A549 (cell line): ENCODE measurements at regions not wholly inside any gene's neighbourhood (a gene's known extent, or its start where the extent isn't known, plus 50 kb on each side); places are given as distances from the start of the nearest gene placed in this dataset.

Experiments
- ATAC-seq, 2 experiments: fragments of 200-7000 bp in 1 of 2; fragments of >200 bp in 1 of 2; cut with Nextera tagmentation in 1 of 2; cut with Tn5 transposase in 1 of 2; 3 replicates each; pipeline versions ENCODE4 v1.8.0 to v1.9.1; 2018 to 2020; ENCODE audit warnings: mild to moderate bottlenecking in 1 of 2, moderate library complexity in 1 of 2
- CTCF ChIA-PET: fragments of 300-600 bp; sonication (Branson Sonifier 250); formaldehyde crosslinking; extraction: SDS; loops from one replicate; lab custom pipeline; 2021; ENCODE audit warnings: antibody characterized with exemption, inconsistent platforms; lab: Yijun Ruan, JAX
- POLR2A ChIA-PET: fragments of 350-600 bp; formaldehyde crosslinking; extraction: SDS; loops from one replicate; lab custom pipeline; 2021; ENCODE audit warnings: antibody characterized with exemption, inconsistent platforms; lab: Yijun Ruan, JAX
- DNase-seq, 2 experiments: peaks; one replicate each; pipeline versions ENCODE4 v3.0.0 to v3.0.0-alpha.2; 2011 to 2016; ENCODE audit warnings: low read depth in 1 of 2, low spot score in 1 of 2
- FAIRE-seq: peaks from 2 replicates; lab custom pipeline; 2011; peaks lifted over from hg19 to GRCh38; lab: Jason Lieb, UNC
- H3K27ac ChIP-seq, 2 experiments: fragments of >200 bp; sonication (Bioruptor Twin); formaldehyde crosslinking; 3 replicates each; pipeline ENCODE4 v1.5.1; 2016 to 2017
- H3K4me1 ChIP-seq: fragments of >200 bp; sonication (Bioruptor Twin); formaldehyde crosslinking; 3 replicates; pipeline ENCODE4 v1.6.1; 2016
- H3K4me2 ChIP-seq: fragments of >200 bp; sonication (Bioruptor Twin); formaldehyde crosslinking; 3 replicates; pipeline ENCODE4 v1.6.1; 2016
- H3K4me3 ChIP-seq: fragments of >200 bp; sonication (Bioruptor Twin); formaldehyde crosslinking; 3 replicates; pipeline ENCODE4 v1.5.1; 2016
- H3K9me3 ChIP-seq: fragments of >200 bp; sonication (Bioruptor Twin); formaldehyde crosslinking; 3 replicates; pipeline ENCODE4 v1.6.1; 2016
- BHLHE40 ChIP-seq: IDR thresholded peaks from 2 replicates; pipeline ENCODE4 v1.6.1; 2012; ENCODE audit warnings: low read depth, low read length, inconsistent platforms
- CBX2 ChIP-seq: fragments of 200-600 bp; sonication (generic); IDR thresholded peaks from 2 replicates; pipeline ENCODE4 v1.6.1; 2016; ENCODE audit warnings: low read depth, mild to moderate bottlenecking, borderline replicate concordance
- CHD4 ChIP-seq: fragments of 200-600 bp; sonication (generic); IDR thresholded peaks from 2 replicates; pipeline ENCODE4 v1.6.1; 2016; ENCODE audit warnings: antibody characterized with exemption, mild to moderate bottlenecking, borderline replicate concordance
- E2F6 ChIP-seq: IDR thresholded peaks from 2 replicates; pipeline ENCODE4 v1.6.1; 2012; ENCODE audit warnings: low read depth, borderline replicate concordance
- EHMT2 ChIP-seq: fragments of 200-600 bp; sonication (generic); IDR thresholded peaks from 2 replicates; pipeline ENCODE4 v1.6.1; 2016; ENCODE audit warnings: antibody characterized with exemption, low read depth, mild to moderate bottlenecking, moderate library complexity
- ELK1 ChIP-seq: fragments of 150-350 bp; IDR thresholded peaks from 2 replicates; pipeline ENCODE4 v1.6.1; 2014; ENCODE audit warnings: low read depth, mild to moderate bottlenecking, low read length
- ESRRA ChIP-seq: fragments of 150-350 bp; IDR thresholded peaks from 2 replicates; pipeline ENCODE4 v1.6.1; 2014; ENCODE audit warnings: mild to moderate bottlenecking, low read length, borderline replicate concordance
- FOSB ChIP-seq: fragments of 250-450 bp; sonication (Bioruptor Pico); IDR thresholded peaks from 2 replicates; pipeline ENCODE4 v1.5.0; 2020; ENCODE audit warnings: mild to moderate bottlenecking, moderate library complexity
- FOXS1 ChIP-seq: fragments of 250-450 bp; sonication (Bioruptor Pico); IDR thresholded peaks from 2 replicates; pipeline ENCODE4 v1.5.0; 2020; ENCODE audit warnings: mild to moderate bottlenecking, moderate library complexity
- HES2 ChIP-seq: fragments of >200 bp; sonication (Bioruptor Twin); formaldehyde crosslinking; IDR thresholded peaks from 2 replicates; pipeline ENCODE4 v1.6.1; 2016
- HEYL ChIP-seq: fragments of 250-450 bp; sonication (Bioruptor Pico); IDR thresholded peaks from 2 replicates; pipeline ENCODE4 v1.8.0; 2021; ENCODE audit warnings: mild to moderate bottlenecking, moderate library complexity
- HOXB13 ChIP-seq: fragments of 250-450 bp; sonication (Bioruptor Pico); IDR thresholded peaks from 2 replicates; pipeline ENCODE4 v1.5.0; 2020; ENCODE audit warnings: low read depth, mild to moderate bottlenecking, moderate library complexity
- JUNB ChIP-seq: fragments of >200 bp; sonication (Bioruptor Twin); formaldehyde crosslinking; IDR thresholded peaks from 2 replicates; pipeline ENCODE4 v1.6.1; 2016
- KDM5A ChIP-seq: fragments of 200-600 bp; sonication (generic); IDR thresholded peaks from 2 replicates; pipeline ENCODE4 v1.6.1; 2016; ENCODE audit warnings: antibody characterized with exemption, mild to moderate bottlenecking
- MAFK ChIP-seq: fragments of 450-650 bp; IDR thresholded peaks from 2 replicates; pipeline ENCODE4 v1.6.1; 2014; ENCODE audit not compliant: partially characterized antibody
- MYC ChIP-seq: IDR thresholded peaks from 2 replicates; pipeline ENCODE4 v1.6.1; 2012; ENCODE audit warnings: mild to moderate bottlenecking, inconsistent platforms, low read length, improper control_type of control experiment, borderline replicate concordance
- NFE2L2 ChIP-seq: fragments of 150-350 bp; conservative IDR thresholded peaks from 2 replicates; pipeline ENCODE4 v1.6.1; 2014; ENCODE audit warnings: low read length
- PBX3 ChIP-seq: IDR thresholded peaks from 2 replicates; pipeline ENCODE4 v1.6.1; 2012
- PHF8 ChIP-seq: fragments of 200-600 bp; sonication (generic); IDR thresholded peaks from 2 replicates; pipeline ENCODE4 v1.6.1; 2016; ENCODE audit warnings: low read depth, mild to moderate bottlenecking, antibody characterized with exemption, moderate library complexity, borderline replicate concordance
- RNF2 ChIP-seq: fragments of 200-600 bp; sonication (generic); IDR thresholded peaks from 2 replicates; pipeline ENCODE4 v1.6.1; 2016; ENCODE audit warnings: low read depth, mild to moderate bottlenecking, antibody characterized with exemption, moderate library complexity, borderline replicate concordance
- SMC3 ChIP-seq: fragments of >200 bp; sonication (Bioruptor Twin); formaldehyde crosslinking; IDR thresholded peaks from 3 replicates; pipeline ENCODE4 v1.6.1; 2018; ENCODE audit warnings: inconsistent platforms
- SREBF2 ChIP-seq: fragments of 450-650 bp; IDR thresholded peaks from 2 replicates; pipeline ENCODE4 v1.6.1; 2014; ENCODE audit warnings: mild to moderate bottlenecking, moderate library complexity
- TFCP2L1 ChIP-seq: fragments of 250-450 bp; sonication (Bioruptor Pico); IDR thresholded peaks from 2 replicates; pipeline ENCODE4 v1.5.0; 2021; ENCODE audit warnings: mild to moderate bottlenecking
- USF2 ChIP-seq: fragments of 450-650 bp; IDR thresholded peaks from 2 replicates; pipeline ENCODE4 v1.6.1; 2014; ENCODE audit warnings: antibody characterized with exemption
- ZNF302 ChIP-seq: fragments of 250-450 bp; sonication (Bioruptor Pico); IDR thresholded peaks from 2 replicates; pipeline ENCODE4 v1.9.0; 2021; ENCODE audit warnings: inconsistent platforms, mild to moderate bottlenecking, moderate library complexity
- WGBS: methylation state at CpG from one replicate; pipeline ENCODE4 v1.1.6; 2017; ENCODE audit errors: missing lambda C conversion rate; 5-methylcytosine and 5-hydroxymethylcytosine counted together

GRCh38 chrX:9329056-9329455 lies 135.8 kb upstream of the TBL1X start:
- H3K4me2 ChIP-seq = no peak overlapping the region
- H3K27ac ChIP-seq = no peak overlapping the region
- H3K4me1 ChIP-seq = peaks cover 11% of the 10 kb centered on the region
- DNase-seq = no peak
- H3K9me3 ChIP-seq = no peaks in the 10 kb centered on the region
- TF ChIP-seq PHF8 (no peak), HOXB13 (CRISPR knock-in tag) (no peak), PBX3 (no peak), ELK1 (no peak), SREBF2 (no peak), CHD4 (no peak), TFCP2L1 (CRISPR knock-in tag) (no peak), HES2 (no peak), BHLHE40 (no peak), E2F6 (no peak), NFE2L2 (no peak), ESRRA (no peak), RNF2 (no peak), MYC (no peak), SMC3 (no peak), FOXS1 (CRISPR knock-in tag) (no peak), EHMT2 (no peak), FOSB (CRISPR knock-in tag) (no peak)
- POLR2A ChIA-PET = no interaction called here
- CTCF ChIA-PET = no interaction called here
- no peak overlapping the region for H3K4me3 ChIP-seq
- FAIRE-seq = no peak
- ATAC-seq = no peak
- WGBS = 83% methylated on average over 5 of the region's 5 CpGs

GRCh38 chrX:9330249-9330982 lies 134.4 kb upstream of the TBL1X start:
- Histone ChIP-seq H3K27ac (no peak overlapping the region), H3K4me1 (peaks cover 11% of the 10 kb centered on the region), H3K4me2 (no peak overlapping the region), H3K9me3 (no peaks in the 10 kb centered on the region), H3K4me3 (no peak overlapping the region)
- TF ChIP-seq MAFK (no peak), CBX2 (no peak), JUNB (no peak), HEYL (CRISPR knock-in tag) (no peak), KDM5A (no peak), USF2 (no peak), ZNF302 (CRISPR knock-in tag) (no peak)
- no peak for FAIRE-seq
- WGBS = 83% methylated on average over 8 of the region's 8 CpGs
- ChIA-PET CTCF (no interaction called here), POLR2A (no interaction called here)
- ATAC-seq = no peak
- DNase-seq = no peak
